Natural killer cell treated with Interleukin-12 subunit alpha and Interleukin-12 subunit beta and Interleukin-15 and Interleukin-18, amount 100 ng/mL, for 72 hours (primary cell): ENCODE measurements at regions not wholly inside any gene's neighbourhood (a gene's known extent, or its start where the extent isn't known, plus 50 kb on each side); places are given as distances from the start of the nearest gene placed in this dataset.

ENCODE experiments used
- ATAC-seq, 2 donors: fragments of 150-1000 bp; cut with Tn5 transposase in 1 of 2; sonication (Bioruptor Pico), chemical (Tn5 transposase) in 1 of 2; 2 replicates each; pipeline ENCODE4 v1.10.0; 2021
- DNase-seq: peaks from one replicate; pipeline ENCODE4 v3.0.0; 2022; ENCODE audit warnings: low spot score
- H3K27ac Mint-ChIP-seq, 2 donors: 1 replicate in 1 of 2; 2 replicates in 1 of 2; pipeline ENCODE4 v1.8.0; 2022; ENCODE audit warnings: mixed read lengths in 2 of 2, mild to moderate bottlenecking in 1 of 2, moderate library complexity in 1 of 2
- H3K27me3 Mint-ChIP-seq, 2 donors: 1 replicate in 1 of 2; 2 replicates in 1 of 2; pipeline ENCODE4 v1.8.0; 2022; ENCODE audit warnings: mixed read lengths in 2 of 2
- H3K36me3 Mint-ChIP-seq: one replicate; pipeline ENCODE4 v1.8.0; 2022; ENCODE audit warnings: mixed read lengths
- H3K4me1 Mint-ChIP-seq, 2 donors: 1 replicate in 1 of 2; 2 replicates in 1 of 2; pipeline ENCODE4 v1.8.0; 2022; ENCODE audit warnings: low read depth in 2 of 2, mixed read lengths in 2 of 2, mild to moderate bottlenecking in 1 of 2
- H3K4me3 Mint-ChIP-seq: one replicate; pipeline ENCODE4 v1.8.0; 2022; ENCODE audit warnings: mixed read lengths
- H3K9me3 Mint-ChIP-seq: 2 replicates; pipeline ENCODE4 v1.8.0; 2022; ENCODE audit warnings: mixed read lengths

DNA sequence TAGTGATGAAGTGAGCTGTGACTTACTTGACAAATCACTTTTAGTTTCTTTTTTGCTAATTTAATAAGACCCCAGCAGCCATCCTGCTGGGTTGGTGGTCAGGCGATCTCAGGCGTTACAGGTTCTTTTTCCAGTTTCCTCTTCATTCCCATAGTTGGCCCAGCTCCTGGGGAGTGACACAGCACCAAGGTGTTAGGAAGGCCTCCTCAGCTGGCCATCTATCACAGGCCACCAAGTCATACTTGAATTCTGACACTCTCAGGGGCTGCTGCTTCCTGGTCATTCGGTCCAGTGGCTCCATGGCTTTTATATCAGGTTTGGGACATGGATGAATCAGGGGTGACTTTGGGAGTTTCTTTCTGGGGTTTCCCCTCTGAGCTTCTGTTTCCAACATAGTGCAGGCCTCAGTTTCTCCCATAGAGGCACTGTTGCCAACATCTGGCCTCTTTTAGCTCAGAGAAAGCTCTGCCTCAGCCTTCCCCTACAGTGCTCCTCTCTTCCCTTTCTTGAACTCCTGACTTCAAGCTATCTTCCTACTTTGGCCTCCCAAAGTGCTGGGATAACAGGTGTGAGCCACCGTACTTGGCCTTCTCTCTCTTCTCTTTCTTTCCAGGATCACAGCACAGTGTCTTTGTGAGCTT, 211.8 kb downstream of the NR2F2 start:
- Mint-ChIP-seq H3K4me3 (no peak overlapping the region), H3K4me1 (no peaks in the 10 kb centered on the region), H3K27ac (no peak overlapping the region), H3K36me3 (no peaks in the 10 kb centered on the region), H3K9me3 (no peaks in the 10 kb centered on the region), H3K27me3 (peaks cover 5 to 12% of the 10 kb centered on the region in 2 donors)
- ATAC-seq (no peak), DNase-seq (no peak)

DNA sequence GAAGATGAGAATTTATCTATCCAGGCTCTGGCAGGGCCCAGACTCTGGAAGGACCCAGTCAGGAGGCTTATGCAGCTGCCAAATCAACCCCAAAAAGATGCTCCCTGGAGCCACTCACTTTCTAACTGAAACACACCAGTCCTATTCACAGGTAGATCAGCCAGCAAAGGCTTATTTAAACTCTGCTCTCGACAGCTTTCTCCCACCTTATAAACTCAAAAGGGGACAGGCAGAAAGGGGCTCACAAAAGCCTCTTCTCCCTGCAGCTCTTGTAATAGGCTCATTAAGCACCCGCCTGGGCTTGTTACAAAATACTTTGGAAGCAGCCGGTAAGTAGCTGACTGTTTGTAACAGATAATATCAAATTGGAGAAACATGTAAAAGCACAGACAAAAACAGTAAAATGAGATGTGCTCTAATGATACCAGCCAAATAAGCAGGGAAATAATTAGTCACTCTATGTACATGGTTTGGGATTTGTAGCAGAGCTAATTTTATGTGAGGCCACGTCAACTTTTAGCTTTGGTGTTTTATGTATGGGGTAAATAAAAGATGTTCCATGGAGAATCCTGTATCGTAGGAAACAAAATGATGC, 213.8 kb downstream of the NR2F2 start:
- Mint-ChIP-seq H3K4me1 (no peaks in the 10 kb centered on the region), H3K9me3 (no peaks in the 10 kb centered on the region), H3K4me3 (no peak overlapping the region), H3K27me3 (peaks cover 2 to 16% of the 10 kb centered on the region in 2 donors), H3K27ac (no peak overlapping the region), H3K36me3 (no peaks in the 10 kb centered on the region)
- ATAC-seq (no peak), DNase-seq (no peak)

DNA sequence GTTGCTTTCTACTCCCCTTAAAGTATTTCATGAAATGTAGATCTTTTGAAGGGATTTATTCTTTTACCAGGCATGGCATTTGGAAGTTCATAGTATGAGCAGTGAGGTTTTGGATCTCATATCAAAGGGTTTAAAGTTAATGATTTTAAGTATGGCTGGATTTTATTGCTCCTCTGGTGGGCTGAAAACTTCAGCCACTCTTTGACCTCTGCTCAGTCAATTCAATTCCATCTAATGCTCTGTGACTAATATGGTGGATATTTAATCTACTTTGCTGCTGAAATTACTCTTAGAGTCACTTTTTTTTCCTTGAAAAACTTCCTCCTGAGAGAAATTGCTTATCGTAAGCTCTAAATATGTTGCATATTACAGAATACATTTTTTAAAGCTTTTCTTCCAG, 218.6 kb downstream of the NR2F2 start:
- Mint-ChIP-seq H3K36me3 (no peaks in the 10 kb centered on the region), H3K9me3 (no peaks in the 10 kb centered on the region), H3K4me1 (no peaks in the 10 kb centered on the region), H3K4me3 (no peak overlapping the region), H3K27me3 (peaks cover 0 to 7% of the 10 kb centered on the region in 2 donors), H3K27ac (no peak overlapping the region)
- no peak for DNase-seq
- no peak for ATAC-seq

DNA sequence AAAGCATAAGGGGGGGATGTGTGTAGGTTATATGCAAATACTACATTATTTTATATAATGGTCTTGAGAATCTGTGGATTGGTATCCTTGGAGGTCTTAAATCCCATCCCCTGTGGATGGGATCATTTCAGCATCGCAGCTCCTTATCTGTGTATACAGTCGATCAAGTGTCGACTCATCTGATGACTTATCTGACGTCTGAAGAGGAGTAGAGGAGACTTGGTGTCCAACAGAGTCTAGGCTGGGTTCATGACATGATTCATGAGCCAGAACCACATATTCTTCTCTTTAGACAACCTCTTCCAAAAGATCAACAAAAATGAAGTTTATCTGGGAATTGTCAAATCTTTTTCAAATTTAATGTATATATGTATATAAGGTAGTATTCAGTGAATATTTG, 220.7 kb downstream of the NR2F2 start:
- DNase-seq (no peak), ATAC-seq (no peak)

DNA sequence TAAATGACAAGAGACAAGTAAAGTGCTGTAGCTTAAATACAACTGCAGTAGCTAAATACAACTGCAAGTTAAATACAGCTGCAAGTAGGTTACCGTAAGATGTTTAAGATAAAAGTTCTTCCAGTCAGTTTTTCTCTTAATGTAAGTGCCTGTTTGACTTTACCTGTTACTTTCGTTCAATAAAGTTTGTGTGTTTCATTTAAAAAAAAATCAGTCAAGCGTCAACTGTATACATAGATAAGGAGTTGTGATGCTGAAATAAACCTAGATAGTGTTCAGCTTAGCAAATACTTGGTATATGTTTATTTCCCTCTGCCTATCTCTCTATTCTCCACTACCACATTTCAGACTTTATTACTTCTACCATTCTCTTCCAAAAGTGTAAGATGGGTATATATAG, 221.2 kb downstream of the NR2F2 start:
- Mint-ChIP-seq H3K4me3 (no peak overlapping the region), H3K36me3 (no peaks in the 10 kb centered on the region), H3K9me3 (no peaks in the 10 kb centered on the region), H3K27me3 (peaks cover 3 to 21% of the 10 kb centered on the region in 2 donors), H3K4me1 (no peaks in the 10 kb centered on the region), H3K27ac (no peak overlapping the region)
- DNase-seq, result no peak
- ATAC-seq, result no peak

More for the DNA sequence above, 220.7 kb downstream of the NR2F2 start:
- Mint-ChIP-seq H3K9me3 (no peaks in the 10 kb centered on the region), H3K27ac (no peak overlapping the region), H3K4me1 (no peaks in the 10 kb centered on the region), H3K36me3 (no peaks in the 10 kb centered on the region), H3K4me3 (no peak overlapping the region), H3K27me3 (peaks cover 3 to 21% of the 10 kb centered on the region in 2 donors)

DNA sequence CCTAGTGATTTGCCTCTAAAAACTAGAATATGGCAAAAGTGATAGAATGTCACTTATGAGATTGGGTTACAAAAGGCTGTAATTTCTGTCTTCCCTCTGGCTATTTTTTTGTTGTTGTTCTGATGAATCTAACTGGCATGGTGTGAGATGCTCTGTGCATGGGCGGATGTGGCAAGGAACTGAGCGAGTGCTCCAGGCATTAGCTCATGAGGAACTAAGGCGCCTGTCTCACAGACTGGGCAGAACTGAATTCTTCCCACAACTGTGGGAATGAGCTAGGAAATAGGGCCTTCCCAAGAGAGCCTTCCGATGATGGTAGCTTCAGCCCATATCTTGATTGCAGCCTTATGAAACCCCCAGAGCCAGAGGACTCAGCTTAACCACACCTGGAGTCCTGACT, 222.5 kb downstream of the NR2F2 start:
- Mint-ChIP-seq H3K9me3 (no peaks in the 10 kb centered on the region), H3K27me3 (peaks cover 3 to 21% of the 10 kb centered on the region in 2 donors), H3K4me3 (no peak overlapping the region), H3K27ac (no peak overlapping the region), H3K36me3 (no peaks in the 10 kb centered on the region), H3K4me1 (no peaks in the 10 kb centered on the region)
- no peak for DNase-seq
- ATAC-seq, result no peak

DNA sequence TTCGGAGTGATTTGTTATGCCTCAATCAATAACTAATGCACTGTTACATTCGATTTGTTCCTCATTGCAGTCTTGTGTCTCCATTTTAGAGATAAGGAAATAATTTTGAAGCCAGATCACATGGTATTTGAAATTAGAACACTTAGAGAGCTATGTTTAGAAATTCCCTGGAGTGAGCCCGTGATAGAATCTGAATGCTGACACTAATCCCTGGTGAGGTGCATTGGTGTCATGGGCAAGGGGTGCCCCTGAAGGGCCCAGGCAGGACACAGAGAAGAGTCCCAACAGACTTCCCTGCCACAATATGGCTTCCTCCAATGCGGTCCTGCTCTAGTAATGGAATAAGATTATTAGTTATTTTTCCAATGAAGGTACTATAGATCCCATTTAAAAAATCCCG, 223.0 kb downstream of the NR2F2 start:
- Mint-ChIP-seq H3K9me3 (no peaks in the 10 kb centered on the region), H3K4me1 (no peaks in the 10 kb centered on the region), H3K36me3 (no peaks in the 10 kb centered on the region), H3K27me3 (peaks cover 3 to 18% of the 10 kb centered on the region in 2 donors), H3K4me3 (no peak overlapping the region), H3K27ac (no peak overlapping the region)
- no peak for DNase-seq
- no peak for ATAC-seq

DNA sequence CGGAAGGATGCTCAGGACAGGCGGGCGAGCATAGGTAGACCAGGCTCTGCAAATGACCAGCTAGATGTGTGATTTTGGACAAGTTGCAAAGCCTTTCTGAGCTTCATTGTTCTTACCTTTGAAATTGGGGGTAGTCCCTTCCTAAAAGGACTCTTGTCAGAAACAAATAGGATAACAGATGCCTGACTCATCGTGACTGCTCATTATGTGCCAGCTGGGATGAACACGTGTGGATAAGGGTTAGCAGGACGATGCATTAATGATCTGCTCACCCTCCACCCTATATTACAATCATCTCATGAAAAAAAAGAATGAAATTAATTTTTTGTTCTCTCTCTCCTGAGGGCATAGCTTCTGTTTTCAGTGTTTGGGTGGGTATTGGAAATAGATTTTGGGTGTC, 223.4 kb downstream of the NR2F2 start:
- no peaks in the 10 kb centered on the region for H3K36me3 Mint-ChIP-seq
- no peaks in the 10 kb centered on the region for H3K9me3 Mint-ChIP-seq
- ATAC-seq (no peak), DNase-seq (no peak)
- no peak overlapping the region for H3K27ac Mint-ChIP-seq
- no peaks in the 10 kb centered on the region for H3K4me1 Mint-ChIP-seq
- peaks cover 3 to 14% of the 10 kb centered on the region in 2 donors for H3K27me3 Mint-ChIP-seq
- H3K4me3 Mint-ChIP-seq, result no peak overlapping the region

DNA sequence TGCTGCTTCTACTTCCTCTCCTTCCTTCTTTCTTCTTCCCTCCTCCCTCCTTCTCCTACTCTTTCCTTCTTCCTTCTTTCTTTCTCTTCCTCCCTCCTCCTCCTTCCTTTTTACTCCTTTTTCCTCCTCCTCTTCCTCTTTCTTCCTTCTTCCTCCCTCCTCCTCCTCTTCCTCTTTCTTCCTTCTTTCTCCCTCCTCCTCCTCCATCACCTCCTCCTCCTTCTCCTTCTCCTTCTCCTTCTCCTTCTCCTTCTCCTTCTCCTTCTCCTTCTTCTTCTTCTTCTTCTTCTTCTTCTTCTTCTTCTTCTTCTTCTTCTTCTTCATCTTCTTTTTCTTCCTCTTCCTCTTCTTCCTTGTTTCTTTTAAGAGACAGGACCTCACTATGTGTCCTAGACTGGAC, 224.0 kb downstream of the NR2F2 start:
- no peaks in the 10 kb centered on the region for H3K36me3 Mint-ChIP-seq
- H3K4me1 Mint-ChIP-seq, result no peaks in the 10 kb centered on the region
- no peak overlapping the region for H3K27ac Mint-ChIP-seq
- no peak overlapping the region for H3K4me3 Mint-ChIP-seq
- peaks cover 3 to 14% of the 10 kb centered on the region in 2 donors for H3K27me3 Mint-ChIP-seq
- no peaks in the 10 kb centered on the region for H3K9me3 Mint-ChIP-seq
- no peak for ATAC-seq
- DNase-seq, result no peak

DNA sequence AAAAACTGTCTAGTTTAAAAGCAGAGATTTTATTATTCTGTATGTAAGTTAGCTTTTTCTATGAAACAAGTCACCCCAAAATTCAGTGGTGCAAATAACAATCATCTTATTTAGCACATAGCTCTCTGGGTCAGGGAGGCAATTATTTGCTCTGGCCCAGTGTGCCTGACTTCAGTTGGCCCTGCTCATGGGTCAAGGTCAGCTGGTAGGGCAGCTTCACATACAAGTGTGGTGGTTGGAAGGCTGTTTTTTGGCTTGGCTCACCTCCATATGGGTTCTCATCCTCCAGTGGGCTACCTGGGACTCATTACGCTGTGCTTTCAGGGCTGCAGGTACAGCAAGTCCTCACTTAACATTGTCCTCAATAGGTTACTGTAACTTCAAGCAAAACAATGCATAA, 228.6 kb downstream of the NR2F2 start:
- ATAC-seq, result no peak
- peaks cover 3 to 14% of the 10 kb centered on the region in 2 donors for H3K27me3 Mint-ChIP-seq
- H3K9me3 Mint-ChIP-seq, result no peaks in the 10 kb centered on the region
- no peak for DNase-seq
- no peaks in the 10 kb centered on the region for H3K4me1 Mint-ChIP-seq
- H3K4me3 Mint-ChIP-seq, result no peak overlapping the region
- no peak overlapping the region for H3K27ac Mint-ChIP-seq
- no peaks in the 10 kb centered on the region for H3K36me3 Mint-ChIP-seq

DNA sequence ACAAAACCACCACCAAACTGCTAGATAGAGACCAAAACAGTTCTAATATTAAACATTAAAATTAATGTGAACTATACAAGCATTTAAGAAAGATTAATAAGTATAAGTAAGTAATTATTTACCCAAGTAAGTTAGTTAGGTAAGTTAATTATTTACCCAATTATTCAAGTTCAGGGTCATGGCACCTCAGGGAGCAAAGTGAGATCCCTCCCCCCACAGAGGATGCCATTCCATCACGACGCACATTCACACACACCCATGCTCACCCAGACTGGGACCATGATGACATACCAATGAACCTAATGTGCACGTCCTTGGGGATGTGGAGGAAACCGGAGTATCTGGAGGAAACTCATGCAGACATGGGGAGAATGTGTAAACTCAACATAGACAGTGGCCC, 229.1 kb downstream of the NR2F2 start:
- ATAC-seq (no peak), DNase-seq (no peak)
- Mint-ChIP-seq H3K27me3 (peaks cover 3 to 11% of the 10 kb centered on the region in 2 donors), H3K9me3 (no peaks in the 10 kb centered on the region), H3K4me3 (no peak overlapping the region), H3K36me3 (no peaks in the 10 kb centered on the region), H3K27ac (no peak overlapping the region), H3K4me1 (no peaks in the 10 kb centered on the region)

DNA sequence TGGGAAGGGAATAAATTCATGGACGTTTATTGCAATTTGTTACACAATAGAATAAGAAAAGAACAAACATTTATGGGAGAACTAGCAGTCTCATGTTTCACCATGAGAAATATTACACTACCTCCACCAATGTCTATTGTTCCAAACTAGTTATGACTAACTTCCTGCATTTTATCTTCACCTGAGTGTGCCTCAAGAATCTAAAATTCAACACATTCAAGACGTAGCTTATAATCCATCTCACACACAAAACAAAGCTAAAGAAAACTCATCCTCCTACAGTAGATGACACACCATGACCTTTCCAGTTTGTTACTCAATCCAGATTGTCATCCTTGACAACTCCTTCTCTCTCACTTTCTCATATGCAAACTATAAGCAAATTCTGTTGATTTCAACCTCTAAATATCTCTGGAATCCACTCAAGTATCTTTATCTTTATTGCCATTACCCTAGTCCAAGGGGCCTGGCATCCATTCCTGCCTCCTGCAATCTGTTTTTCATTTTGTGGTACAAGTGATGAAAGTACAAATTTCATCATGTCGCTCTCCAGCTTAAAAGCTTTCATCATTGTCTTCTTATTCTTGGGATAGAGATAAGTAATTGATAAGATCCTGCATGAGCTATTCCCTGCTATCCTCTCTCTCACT, 229.9 kb downstream of the NR2F2 start:
- no peaks in the 10 kb centered on the region for H3K36me3 Mint-ChIP-seq
- H3K27ac Mint-ChIP-seq, result no peak overlapping the region
- no peak for DNase-seq
- H3K9me3 Mint-ChIP-seq, result no peaks in the 10 kb centered on the region
- no peak for ATAC-seq
- H3K27me3 Mint-ChIP-seq, result peaks cover 2 to 3% of the 10 kb centered on the region in 2 donors
- H3K4me1 Mint-ChIP-seq, result no peaks in the 10 kb centered on the region
- H3K4me3 Mint-ChIP-seq, result no peak overlapping the region

DNA sequence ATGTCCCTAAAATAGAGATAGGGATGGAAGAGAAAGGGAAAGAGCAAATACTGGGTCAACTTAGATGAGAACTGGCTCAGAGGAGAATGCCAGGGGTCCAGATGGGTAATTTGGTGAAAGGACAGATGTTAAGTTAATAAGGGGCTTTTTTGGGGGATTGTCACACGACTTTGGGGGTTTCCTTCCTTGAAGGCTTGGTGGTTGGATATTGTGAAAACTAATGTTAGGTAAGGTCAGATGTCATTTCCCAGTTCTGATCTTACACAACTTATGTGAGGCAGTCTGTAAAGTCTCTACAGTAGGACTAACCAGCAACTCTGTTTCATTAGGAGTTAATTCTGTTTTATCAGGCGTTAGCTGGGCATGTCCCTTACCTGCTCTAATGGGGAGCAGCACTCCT, 231.1 kb downstream of the NR2F2 start:
- Mint-ChIP-seq H3K4me3 (no peak overlapping the region), H3K9me3 (no peaks in the 10 kb centered on the region), H3K4me1 (no peaks in the 10 kb centered on the region), H3K27ac (no peak overlapping the region), H3K27me3 (no peaks in the 10 kb centered on the region), H3K36me3 (no peaks in the 10 kb centered on the region)
- DNase-seq, result no peak
- no peak for ATAC-seq

DNA sequence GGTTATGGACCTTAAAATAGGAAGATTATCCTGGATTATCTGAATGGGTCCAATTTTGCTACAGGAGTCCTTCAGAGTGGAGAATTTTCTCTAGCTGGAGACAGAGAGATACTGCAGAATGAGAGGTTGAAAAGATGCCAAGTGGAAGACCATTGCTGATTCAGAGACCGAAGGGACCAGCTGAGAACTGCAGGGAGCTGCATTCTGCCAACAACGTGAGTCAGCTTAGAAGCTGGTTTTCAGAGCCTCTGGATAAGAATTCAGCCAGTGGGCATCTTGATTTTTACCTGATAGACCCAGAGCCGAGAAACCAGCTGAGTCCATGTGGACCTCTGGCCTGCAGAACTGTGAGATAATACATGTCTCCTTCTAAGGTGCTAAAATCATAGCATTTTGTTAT, 234.0 kb downstream of the NR2F2 start:
- H3K4me1 Mint-ChIP-seq, result no peaks in the 10 kb centered on the region
- DNase-seq (no peak), ATAC-seq (no peak)
- no peaks in the 10 kb centered on the region for H3K9me3 Mint-ChIP-seq
- H3K27me3 Mint-ChIP-seq, result peaks cover 0 to 11% of the 10 kb centered on the region in 2 donors
- no peak overlapping the region for H3K4me3 Mint-ChIP-seq
- no peak overlapping the region for H3K27ac Mint-ChIP-seq
- H3K36me3 Mint-ChIP-seq, result no peaks in the 10 kb centered on the region
